22Rv1 (cell line): ENCODE measurements at regions not wholly inside any gene's neighbourhood (a gene's known extent, or its start where the extent isn't known, plus 50 kb on each side); places are given as distances from the start of the nearest gene placed in this dataset.
"Not testable (repeated sequence)": the region's sequence is repeated elsewhere in the genome, so short reads cannot be mapped to it uniquely, and the experiment has no call there.

Experiments
- H3K27ac ChIP-seq: fragments of 450-650 bp; 2 replicates; pipeline ENCODE4 v1.5.1; 2017
- ZFX ChIP-seq: fragments of 450-650 bp; IDR thresholded peaks from 2 replicates; pipeline ENCODE4 v1.6.1; 2017; ENCODE audit warnings: antibody characterized with exemption, borderline replicate concordance
- TF ChIP-seq, protein P1 (sequence below): fragments of 450-650 bp; IDR thresholded peaks from 2 replicates; pipeline ENCODE4 v1.5.1; 2017; ENCODE audit warnings: mild to moderate bottlenecking

DNA sequence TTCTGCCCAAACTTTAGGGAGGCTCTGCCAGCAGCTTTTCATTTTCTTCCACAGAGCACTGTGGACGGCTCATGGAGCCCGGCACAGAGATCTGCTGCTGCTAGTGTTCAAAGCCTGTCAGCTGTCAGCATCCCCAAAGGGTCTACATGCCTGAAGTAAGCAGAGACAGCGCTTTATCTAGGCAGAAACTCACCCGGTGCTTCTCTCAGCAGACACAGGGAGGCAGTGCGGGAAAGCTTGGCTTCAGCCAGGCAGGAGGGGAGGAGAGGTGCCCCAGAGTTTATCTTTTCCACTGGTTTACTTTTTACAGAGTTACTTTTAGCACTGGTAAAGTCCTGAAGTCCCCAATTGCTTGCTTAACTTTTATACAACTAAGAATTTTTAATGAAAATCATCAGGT is 339.3 kb downstream of the NKX6-1 start:
- TF ChIP-seq ZFX, result no peak
- TF ChIP-seq, protein P1, sequence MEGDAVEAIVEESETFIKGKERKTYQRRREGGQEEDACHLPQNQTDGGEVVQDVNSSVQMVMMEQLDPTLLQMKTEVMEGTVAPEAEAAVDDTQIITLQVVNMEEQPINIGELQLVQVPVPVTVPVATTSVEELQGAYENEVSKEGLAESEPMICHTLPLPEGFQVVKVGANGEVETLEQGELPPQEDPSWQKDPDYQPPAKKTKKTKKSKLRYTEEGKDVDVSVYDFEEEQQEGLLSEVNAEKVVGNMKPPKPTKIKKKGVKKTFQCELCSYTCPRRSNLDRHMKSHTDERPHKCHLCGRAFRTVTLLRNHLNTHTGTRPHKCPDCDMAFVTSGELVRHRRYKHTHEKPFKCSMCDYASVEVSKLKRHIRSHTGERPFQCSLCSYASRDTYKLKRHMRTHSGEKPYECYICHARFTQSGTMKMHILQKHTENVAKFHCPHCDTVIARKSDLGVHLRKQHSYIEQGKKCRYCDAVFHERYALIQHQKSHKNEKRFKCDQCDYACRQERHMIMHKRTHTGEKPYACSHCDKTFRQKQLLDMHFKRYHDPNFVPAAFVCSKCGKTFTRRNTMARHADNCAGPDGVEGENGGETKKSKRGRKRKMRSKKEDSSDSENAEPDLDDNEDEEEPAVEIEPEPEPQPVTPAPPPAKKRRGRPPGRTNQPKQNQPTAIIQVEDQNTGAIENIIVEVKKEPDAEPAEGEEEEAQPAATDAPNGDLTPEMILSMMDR, result no peak
- no peak overlapping the region for H3K27ac ChIP-seq

DNA sequence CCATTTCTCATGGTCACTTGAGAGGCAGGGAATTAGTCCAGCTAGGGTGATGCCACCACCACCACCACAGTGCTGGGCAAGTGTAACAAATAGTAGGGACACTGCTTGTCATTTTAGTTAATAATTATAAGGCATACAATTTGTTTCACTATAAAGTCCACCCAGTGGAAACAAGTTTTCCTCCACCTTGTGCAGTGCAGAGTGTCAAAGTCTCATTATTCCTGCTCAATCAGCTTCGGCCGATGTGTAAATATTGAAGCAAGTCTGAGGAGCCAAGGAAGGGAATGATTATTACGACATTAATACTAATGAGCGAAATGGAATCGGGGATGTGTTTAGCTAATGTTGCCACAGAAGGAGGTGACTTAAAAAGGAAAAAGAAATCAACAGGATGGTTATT is 340.4 kb downstream of the NKX6-1 start:
- TF ChIP-seq, protein P1, result no peak
- no peak for TF ChIP-seq ZFX
- no peak overlapping the region for H3K27ac ChIP-seq

DNA sequence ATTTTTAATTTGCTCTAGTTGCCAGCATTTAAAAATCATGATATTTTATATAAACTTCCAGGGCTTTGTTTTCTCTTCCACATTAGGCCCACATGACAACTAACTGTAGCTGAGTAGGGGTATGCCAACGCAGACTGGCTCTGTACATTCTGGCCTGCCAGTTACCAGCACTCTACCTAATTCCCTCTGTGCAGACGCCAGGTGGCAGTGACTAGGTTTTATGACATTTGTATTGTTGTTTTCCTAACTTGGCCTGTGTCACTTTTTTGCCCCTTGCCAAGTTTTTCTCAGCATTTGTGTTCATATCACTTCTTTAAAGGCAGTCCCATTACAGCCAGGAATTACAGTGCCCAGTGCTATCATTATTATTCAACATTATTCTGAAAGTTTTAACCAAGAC is 347.5 kb downstream of the NKX6-1 start:
- TF ChIP-seq, protein P1, result peak; percentile 50
- TF ChIP-seq ZFX, result no peak
- no peak overlapping the region for H3K27ac ChIP-seq

DNA sequence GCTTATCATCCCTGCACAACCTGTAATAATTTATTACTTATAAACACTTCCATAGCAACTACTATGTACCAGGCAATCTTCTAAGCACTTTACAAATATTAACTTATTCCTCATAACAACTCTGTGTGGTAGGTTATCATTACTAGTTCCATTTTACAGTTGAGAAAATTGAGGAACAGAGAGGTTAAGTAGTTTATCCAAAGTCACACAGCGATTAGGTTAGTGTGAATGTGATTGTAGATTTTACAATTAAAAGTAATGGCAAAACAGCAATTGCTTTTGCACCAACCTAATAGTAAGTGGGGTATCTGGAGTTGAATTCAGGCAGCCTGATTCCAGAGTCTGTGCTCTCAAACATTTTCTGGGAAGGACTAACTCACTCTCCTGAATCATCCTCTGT is 348.9 kb downstream of the NKX6-1 start:
- TF ChIP-seq ZFX, result no peak
- TF ChIP-seq, protein P1, result no peak
- no peak overlapping the region for H3K27ac ChIP-seq

DNA sequence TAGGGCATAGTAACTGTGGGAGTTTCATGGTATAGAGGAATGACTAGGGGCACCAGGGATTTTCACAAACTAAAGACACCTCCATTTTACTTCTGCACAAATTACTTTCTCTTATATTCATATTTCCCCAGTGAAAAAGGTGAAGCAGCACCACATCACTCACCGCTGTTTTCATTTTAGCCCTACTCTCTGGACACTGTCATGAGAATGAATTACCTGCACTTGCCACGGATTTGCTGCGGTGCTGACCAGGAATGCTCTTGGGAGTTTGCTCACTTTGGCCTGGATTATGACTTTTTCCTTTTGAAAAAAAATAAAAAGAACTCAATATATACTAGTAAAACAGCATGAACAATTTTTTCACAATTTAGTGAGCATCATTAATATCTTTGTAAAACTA is 351.3 kb downstream of the NKX6-1 start:
- no peak overlapping the region for H3K27ac ChIP-seq

DNA sequence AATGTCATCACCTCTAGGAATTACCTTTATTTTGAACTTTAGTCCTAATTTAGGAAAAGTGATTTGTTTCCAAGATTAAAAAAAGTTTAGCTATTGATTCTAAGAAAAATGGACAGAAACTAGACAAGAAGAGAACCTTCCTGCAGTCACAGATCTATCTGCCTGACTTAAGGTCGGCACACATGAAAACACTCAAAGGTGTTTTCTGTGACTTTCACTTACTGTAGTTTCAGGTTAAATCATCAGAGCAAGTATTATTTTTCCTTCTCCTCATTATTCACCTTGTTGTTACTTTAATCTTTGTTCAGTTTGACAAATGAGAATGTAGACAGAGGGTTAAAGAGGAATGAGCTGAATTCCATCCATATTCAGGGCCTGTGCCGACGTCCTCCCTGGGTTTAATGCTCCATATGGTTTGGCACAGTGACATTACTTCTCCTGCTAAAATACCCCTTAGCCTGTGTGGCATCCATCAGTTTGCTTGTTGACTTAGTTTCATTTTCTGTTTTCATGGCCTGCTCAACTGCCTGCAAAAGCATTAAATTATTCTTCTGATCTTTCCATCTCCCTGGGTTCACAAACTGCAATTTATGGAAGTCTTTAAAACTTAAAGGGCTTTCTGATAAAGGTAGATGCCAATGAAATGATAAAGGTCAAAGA is 352.7 kb downstream of the NKX6-1 start:
- no peak overlapping the region for H3K27ac ChIP-seq
- TF ChIP-seq, protein P1, result no peak
- no peak for TF ChIP-seq ZFX

More for the DNA sequence above, 351.3 kb downstream of the NKX6-1 start:
- TF ChIP-seq, protein P1, result no peak
- TF ChIP-seq ZFX, result no peak

DNA sequence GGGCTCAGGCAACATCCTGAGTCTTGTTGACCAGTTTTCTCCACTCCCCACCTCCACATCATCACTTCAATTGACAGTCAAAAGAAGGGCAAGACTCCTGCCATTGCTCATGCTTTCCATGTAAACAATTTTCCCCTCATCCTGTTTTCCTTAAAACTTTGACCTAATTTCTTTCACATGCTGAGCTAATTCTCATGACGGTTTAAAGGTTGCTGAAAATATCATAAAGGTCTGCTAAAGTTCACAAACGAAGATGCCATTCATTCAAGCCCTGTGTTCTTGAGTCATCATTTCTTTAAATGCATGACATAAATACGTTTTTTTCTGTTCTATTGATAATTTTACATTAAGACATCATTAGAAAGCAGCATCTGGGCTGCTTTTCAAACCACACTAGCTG is 353.9 kb downstream of the NKX6-1 start:
- H3K27ac ChIP-seq, result no peak overlapping the region
- TF ChIP-seq, protein P1, result no peak

DNA sequence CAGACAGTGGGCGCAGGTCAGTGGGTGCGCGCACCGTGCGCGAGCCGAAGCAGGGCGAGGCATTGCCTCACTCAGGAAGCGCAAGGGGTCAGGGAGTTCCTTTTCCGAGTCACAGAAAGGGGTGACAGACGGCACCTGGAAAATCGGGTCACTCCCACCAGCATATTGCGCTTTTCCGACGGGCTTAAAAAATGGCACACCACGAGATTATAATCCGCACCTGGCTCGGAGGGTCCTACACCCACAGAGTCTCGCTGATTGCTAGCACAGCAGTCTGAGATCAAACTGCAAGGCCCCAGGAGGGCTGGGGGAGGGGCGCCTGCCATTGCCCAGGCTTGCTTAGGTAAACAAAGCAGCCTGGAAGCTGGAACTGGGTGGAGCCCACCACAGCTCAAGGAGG is 372.2 kb downstream of the NKX6-1 start:
- H3K27ac ChIP-seq, result not testable (repeated sequence)
